ENCODE measurements at regions not wholly inside any gene's neighbourhood (a gene's known extent, or its start where the extent isn't known, plus 50 kb on each side); places are given as distances from the start of the nearest gene placed in this dataset.

DNA sequence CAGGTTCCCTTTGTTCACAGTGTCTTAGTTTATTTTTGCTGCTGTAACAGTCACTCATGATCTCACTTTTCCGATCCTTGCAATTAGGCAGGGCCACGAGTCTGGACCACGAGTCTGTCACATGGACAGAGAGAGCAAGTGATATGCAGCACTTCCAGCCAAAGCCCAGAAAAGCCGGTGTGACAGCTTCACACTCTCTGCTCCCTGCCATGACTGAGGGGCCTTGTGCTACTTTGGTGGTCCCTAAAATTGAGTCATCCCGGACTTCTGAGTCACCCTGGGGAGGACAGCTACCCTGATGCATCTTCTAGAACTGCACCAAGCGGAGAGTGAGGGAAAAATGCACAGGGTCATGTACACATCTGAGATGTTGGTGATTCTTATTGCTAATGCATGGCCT lies 179.6 kb downstream of the EFNB2 start:
- no peak overlapping the region for H3K27ac ChIP-seq (ENCODE audit: low read depth, low read length)
- H3K36me3 ChIP-seq (ENCODE audit: control insufficient read depth, low read length), result no peaks in the 10 kb centered on the region
- H3K4me1 ChIP-seq (ENCODE audit: control insufficient read depth, low read length), result no peaks in the 10 kb centered on the region
- no peaks in the 10 kb centered on the region for H4K20me1 ChIP-seq (ENCODE audit: control insufficient read depth, insufficient read depth, low read depth, low read length)
- no peaks in the 10 kb centered on the region for H3K79me2 ChIP-seq (ENCODE audit: control insufficient read depth, low read length)
- H3K9me3 ChIP-seq (ENCODE audit: control insufficient read depth, insufficient read depth, low read length), result no peaks in the 10 kb centered on the region; the same call in 1 of the 2 replicates
- H3K9me2 ChIP-seq (replicated peaks; ENCODE audit: control insufficient read depth, low read length), result no peaks in the 10 kb centered on the region
- no peak overlapping the region for H3K4me2 ChIP-seq (ENCODE audit: low read length)
- no peak overlapping the region for H3K4me3 ChIP-seq (ENCODE audit: low read length)
- no peaks in the 10 kb centered on the region for H3F3A ChIP-seq (ENCODE audit: control insufficient read depth, insufficient read depth)
- peaks cover 7% of the 10 kb centered on the region for H3K27me3 ChIP-seq (ENCODE audit: control insufficient read depth, low read length)
- TF ChIP-seq EZH2phosphoT487 (IDR thresholded peaks at IDR 0.05; ENCODE audit: borderline replicate concordance, low read length) (no peak), CTCF (IDR thresholded peaks at IDR 0.05; ENCODE audit: low read depth, low read length, poor library complexity, severe bottlenecking) (no peak)

- no peak overlapping the region for H3K27ac ChIP-seq (ENCODE audit: low read depth, low read length)
- TF ChIP-seq CTCF (IDR thresholded peaks at IDR 0.05; ENCODE audit: low read depth, low read length, poor library complexity, severe bottlenecking) (no peak), EZH2phosphoT487 (IDR thresholded peaks at IDR 0.05; ENCODE audit: borderline replicate concordance, low read length) (no peak)
Observed at GRCh38 chr13:106354961-106355360, 180.5 kb downstream of the EFNB2 start.

DNA sequence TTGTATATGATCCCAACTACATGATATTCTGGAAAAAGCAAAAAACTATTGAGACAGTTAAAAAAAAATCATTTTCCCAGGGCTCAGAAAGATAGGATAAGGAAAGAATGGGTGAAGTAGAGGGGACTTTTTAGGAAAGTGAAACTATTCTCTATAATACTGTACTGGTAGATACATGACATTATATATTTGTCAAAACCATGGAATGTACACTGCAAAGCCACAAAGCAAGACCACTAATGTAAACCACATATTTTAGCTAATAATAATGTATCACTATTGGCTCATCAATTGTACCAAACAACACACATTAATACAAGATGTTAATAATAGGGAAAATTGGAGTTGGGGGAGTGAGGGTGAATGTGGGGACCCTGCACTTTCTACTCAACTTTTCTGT lies 182.6 kb downstream of the EFNB2 start:
- Histone ChIP-seq H3K4me1 (ENCODE audit: control insufficient read depth, low read length) (no peaks in the 10 kb centered on the region), H3K9me2 (replicated peaks; ENCODE audit: control insufficient read depth, low read length) (no peaks in the 10 kb centered on the region), H3K9me3 (ENCODE audit: control insufficient read depth, insufficient read depth, low read length) (no peaks in the 10 kb centered on the region; the same call in 1 of the 2 replicates), H3K27ac (ENCODE audit: low read depth, low read length) (no peak overlapping the region), H3K79me2 (ENCODE audit: control insufficient read depth, low read length) (no peaks in the 10 kb centered on the region), H3K4me3 (ENCODE audit: low read length) (no peak overlapping the region), H3K27me3 (ENCODE audit: control insufficient read depth, low read length) (peaks cover 28% of the 10 kb centered on the region), H4K20me1 (ENCODE audit: control insufficient read depth, insufficient read depth, low read depth, low read length) (no peaks in the 10 kb centered on the region), H3F3A (ENCODE audit: control insufficient read depth, insufficient read depth) (no peaks in the 10 kb centered on the region), H3K36me3 (ENCODE audit: control insufficient read depth, low read length) (no peaks in the 10 kb centered on the region), H3K4me2 (ENCODE audit: low read length) (no peak overlapping the region)
- no peak for TF ChIP-seq EZH2phosphoT487 (IDR thresholded peaks at IDR 0.05; ENCODE audit: borderline replicate concordance, low read length)
- TF ChIP-seq CTCF (IDR thresholded peaks at IDR 0.05; ENCODE audit: low read depth, low read length, poor library complexity, severe bottlenecking), result no peak

More at GRCh38 chr13:106354961-106355360, 180.5 kb downstream of the EFNB2 start:
- Histone ChIP-seq H3K9me3 (ENCODE audit: control insufficient read depth, insufficient read depth, low read length) (no peaks in the 10 kb centered on the region; the same call in 1 of the 2 replicates), H3F3A (ENCODE audit: control insufficient read depth, insufficient read depth) (no peaks in the 10 kb centered on the region), H3K27me3 (ENCODE audit: control insufficient read depth, low read length) (peaks cover 7% of the 10 kb centered on the region), H3K4me1 (ENCODE audit: control insufficient read depth, low read length) (no peaks in the 10 kb centered on the region), H3K79me2 (ENCODE audit: control insufficient read depth, low read length) (no peaks in the 10 kb centered on the region), H3K9me2 (replicated peaks; ENCODE audit: control insufficient read depth, low read length) (no peaks in the 10 kb centered on the region), H3K36me3 (ENCODE audit: control insufficient read depth, low read length) (no peaks in the 10 kb centered on the region), H4K20me1 (ENCODE audit: control insufficient read depth, insufficient read depth, low read depth, low read length) (no peaks in the 10 kb centered on the region), H3K4me2 (ENCODE audit: low read length) (no peak overlapping the region), H3K4me3 (ENCODE audit: low read length) (no peak overlapping the region)
